ENCODE measurements at regions not wholly inside any gene's neighbourhood (a gene's known extent, or its start where the extent isn't known, plus 50 kb on each side); places are given as distances from the start of the nearest gene placed in this dataset.
A peak's percentile ranks its signal among the peaks of the same experiment; 100 is the strongest.

DNA sequence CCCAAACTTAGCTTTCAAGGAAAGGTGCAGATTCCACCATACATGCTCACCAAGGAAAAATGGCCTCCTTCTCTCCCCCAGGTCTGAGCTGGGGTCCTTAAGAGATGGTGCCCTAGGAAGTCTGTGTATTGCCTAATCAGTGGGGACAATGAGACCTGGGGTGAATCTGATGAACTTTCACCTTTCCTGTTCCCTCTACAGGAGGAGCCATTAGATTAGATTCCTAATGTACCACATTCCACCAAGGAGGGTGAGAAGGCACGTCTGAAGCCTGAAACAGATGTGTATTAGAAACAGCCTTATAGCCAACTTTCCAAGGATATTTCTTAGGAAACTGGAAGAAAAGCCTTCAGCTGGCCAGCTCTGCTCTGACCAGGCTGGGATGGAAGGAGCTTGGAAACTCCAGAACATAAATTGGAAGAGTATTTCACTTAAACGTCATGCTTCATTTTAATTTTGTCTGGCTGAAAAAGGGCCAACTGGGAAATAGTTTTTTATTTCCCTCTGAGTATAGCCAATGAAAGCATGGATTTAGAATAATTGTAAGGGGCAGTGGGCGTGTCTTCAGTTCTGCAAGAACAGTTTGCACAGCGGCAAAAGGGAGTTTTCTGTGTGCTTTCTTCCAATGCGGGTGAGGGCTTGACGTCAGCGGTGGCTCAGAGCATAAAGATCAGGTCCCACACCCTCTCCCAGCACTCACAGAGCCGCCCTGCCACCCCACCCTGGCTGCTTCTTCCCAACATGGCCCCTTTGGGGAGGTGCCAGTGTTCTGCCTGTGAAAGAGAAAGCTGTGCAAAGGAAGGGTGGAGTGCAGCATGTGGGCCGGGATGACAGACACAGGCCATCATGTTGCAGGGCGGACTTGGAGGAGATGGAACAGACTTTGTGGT is 210.9 kb downstream of the ESM1 start:
- no peaks in the 10 kb centered on the region for H3K9me3 Mint-ChIP-seq
- H3K4me3 Mint-ChIP-seq, result no peak overlapping the region
- Histone ChIP-seq H3K4me3 (ENCODE audit: low read length in 2 of 2) (no peak overlapping the region), H3K27ac (ENCODE audit: low read depth, low read length) (no peak overlapping the region), H3K4me1 (ENCODE audit: insufficient read depth, low read length) (no peaks in the 10 kb centered on the region), H3K27me3 (ENCODE audit: insufficient read depth, low read length) (no peaks in the 10 kb centered on the region), H3K36me3 (ENCODE audit: insufficient read depth, low read length) (no peaks in the 10 kb centered on the region), H3K9me3 (ENCODE audit: control insufficient read depth in 1 of 2, low read length in 2 of 2) (no peaks in the 10 kb centered on the region)
- DNase-seq, result no peak
- ChIA-PET POLR2A (ENCODE audit: partially characterized antibody) (interaction anchor here (1.1 kb wide), 1 partner anchor 8 kb away, joined by 3 read pairs; no protein-coding TSS in a partner anchor), CTCF (ENCODE audit: partially characterized antibody) (interaction anchor here (1.0 kb wide), 2 partner anchors 147 to 257 kb away, joined by 4 read pairs; partner anchors contain the start of gene SNX18)
- H3K27ac Mint-ChIP-seq, result no peak overlapping the region
- intact Hi-C loops (cut with micrococcal nuclease), result no loop called here
- peaks cover 4 to 9% of the 10 kb centered on the region in 2 donors for H3K27me3 Mint-ChIP-seq
- H3K36me3 Mint-ChIP-seq, result no peaks in the 10 kb centered on the region
- H3K4me1 Mint-ChIP-seq, result peaks cover 0 to 1% (median 0%) of the 10 kb centered on the region in 4 donors

DNA sequence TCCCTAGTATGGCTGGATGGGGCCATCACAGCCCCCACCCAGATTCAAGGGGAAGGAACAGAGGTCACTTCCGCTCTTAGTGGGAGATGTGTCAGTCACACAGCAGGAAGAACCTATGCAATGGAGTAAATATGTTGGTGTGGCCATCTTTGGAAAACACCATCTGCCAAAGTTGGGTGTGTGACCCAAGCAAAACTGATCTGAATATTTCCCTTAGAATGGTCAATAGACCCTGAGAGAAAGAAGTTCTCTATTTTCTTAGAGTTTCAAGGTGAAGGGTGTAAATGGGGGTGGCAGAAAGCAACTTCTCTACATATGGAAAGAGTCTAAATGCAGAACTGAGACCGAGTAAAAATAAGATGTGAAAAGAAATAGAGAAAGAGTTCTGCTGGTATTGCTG is 212.7 kb downstream of the ESM1 start:
- Mint-ChIP-seq H3K9me3 (no peaks in the 10 kb centered on the region), H3K36me3 (no peaks in the 10 kb centered on the region), H3K4me3 (no peak overlapping the region), H3K27me3 (peaks cover 4 to 9% of the 10 kb centered on the region in 2 donors), H3K4me1 (peaks cover 0 to 1% (median 0%) of the 10 kb centered on the region in 4 donors), H3K27ac (no peak overlapping the region)
- intact Hi-C loops (cut with micrococcal nuclease), result no loop called here
- no peaks in the 10 kb centered on the region for H3K36me3 ChIP-seq (ENCODE audit: insufficient read depth, low read length)
- no peak for DNase-seq
- no peaks in the 10 kb centered on the region for H3K27me3 ChIP-seq (ENCODE audit: insufficient read depth, low read length)
- no peaks in the 10 kb centered on the region for H3K9me3 ChIP-seq (ENCODE audit: control insufficient read depth in 1 of 2, low read length in 2 of 2)
- ChIA-PET CTCF (ENCODE audit: partially characterized antibody) (no interaction called here), POLR2A (ENCODE audit: partially characterized antibody) (no interaction called here)
- H3K4me1 ChIP-seq (ENCODE audit: insufficient read depth, low read length), result no peaks in the 10 kb centered on the region
- no peak overlapping the region for H3K27ac ChIP-seq (ENCODE audit: low read depth, low read length)
- no peak overlapping the region for H3K4me3 ChIP-seq (ENCODE audit: low read length in 2 of 2)

GRCh38 chr5:54772231-54772630 is 213.2 kb downstream of the ESM1 start:
- Histone ChIP-seq H3K36me3 (ENCODE audit: insufficient read depth, low read length) (no peaks in the 10 kb centered on the region), H3K4me3 (ENCODE audit: low read length in 2 of 2) (no peak overlapping the region), H3K27me3 (ENCODE audit: insufficient read depth, low read length) (no peaks in the 10 kb centered on the region), H3K27ac (ENCODE audit: low read depth, low read length) (no peak overlapping the region), H3K4me1 (ENCODE audit: insufficient read depth, low read length) (no peaks in the 10 kb centered on the region), H3K9me3 (ENCODE audit: control insufficient read depth in 1 of 2, low read length in 2 of 2) (no peaks in the 10 kb centered on the region)
- intact Hi-C loops (cut with micrococcal nuclease), result no loop called here
- Mint-ChIP-seq H3K36me3 (no peaks in the 10 kb centered on the region), H3K27ac (peak overlapping the region in 1 of 7 donors; percentile 2), H3K4me1 (peaks cover 0 to 1% (median 0%) of the 10 kb centered on the region in 4 donors), H3K4me3 (no peak overlapping the region), H3K27me3 (peaks cover 2 to 9% of the 10 kb centered on the region in 2 donors), H3K9me3 (no peaks in the 10 kb centered on the region)
- no peak for DNase-seq
- POLR2A ChIA-PET (ENCODE audit: partially characterized antibody), result no interaction called here
- CTCF ChIA-PET (ENCODE audit: partially characterized antibody), result no interaction called here

GRCh38 chr5:54769746-54770145 is 215.6 kb downstream of the ESM1 start:
- no peaks in the 10 kb centered on the region for H3K9me3 Mint-ChIP-seq
- POLR2A ChIA-PET (ENCODE audit: partially characterized antibody), result interaction anchor here (2.2 kb wide), 1 partner anchor 252 kb away, joined by 14 read pairs; the partner anchor contains the start of gene SNX18
- no peak overlapping the region for H3K4me3 Mint-ChIP-seq
- H3K36me3 Mint-ChIP-seq, result no peaks in the 10 kb centered on the region
- CTCF ChIA-PET (ENCODE audit: partially characterized antibody), result interaction anchor here (1.6 to 4.9 kb wide), 3 partner anchors 10 to 252 kb away, joined by 3 to 27 read pairs (median 8); partner anchors contain the start of gene SNX18
- peaks cover 0 to 1% (median 0%) of the 10 kb centered on the region in 4 donors for H3K4me1 Mint-ChIP-seq
- H3K9me3 ChIP-seq (ENCODE audit: control insufficient read depth in 1 of 2, low read length in 2 of 2), result no peaks in the 10 kb centered on the region
- H3K27ac Mint-ChIP-seq, result no peak overlapping the region
- DNase-seq, result no peak
- intact Hi-C loops (cut with micrococcal nuclease), result loop anchor here (1.0 kb wide), 1 partner anchor 252 kb away; the partner anchor contains the start of gene SNX18
- H3K27me3 Mint-ChIP-seq, result peaks cover 0 to 1% of the 10 kb centered on the region in 2 donors
- H3K27ac ChIP-seq (ENCODE audit: low read depth, low read length), result no peak overlapping the region
- no peaks in the 10 kb centered on the region for H3K36me3 ChIP-seq (ENCODE audit: insufficient read depth, low read length)
- no peaks in the 10 kb centered on the region for H3K27me3 ChIP-seq (ENCODE audit: insufficient read depth, low read length)
- no peaks in the 10 kb centered on the region for H3K4me1 ChIP-seq (ENCODE audit: insufficient read depth, low read length)
- no peak overlapping the region for H3K4me3 ChIP-seq (ENCODE audit: low read length in 2 of 2)

DNA sequence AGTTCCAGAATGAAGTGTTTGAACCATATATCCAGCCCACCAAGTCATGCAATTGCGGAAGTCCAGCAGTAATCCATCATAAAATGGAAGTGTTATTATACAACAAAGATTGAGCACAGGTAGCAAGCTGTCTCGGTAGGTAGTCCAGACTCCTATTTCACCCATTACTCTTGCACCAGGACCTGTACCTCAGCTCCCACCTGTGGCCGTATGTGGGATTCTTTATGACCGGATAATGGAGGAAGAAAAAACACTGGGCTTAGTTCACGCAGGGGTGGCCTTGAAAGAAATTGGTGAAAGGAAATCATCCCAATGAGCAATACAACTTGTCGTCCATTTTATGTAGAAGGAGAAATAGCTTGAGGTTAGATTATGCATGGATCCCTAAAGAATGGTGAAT is 216.3 kb downstream of the ESM1 start:
- no peak for DNase-seq
- ChIA-PET CTCF (ENCODE audit: partially characterized antibody) (interaction anchor here (1.0 to 4.9 kb wide), 5 partner anchors 9 to 251 kb away, joined by 3 to 27 read pairs (median 3); partner anchors contain the start of gene SNX18), POLR2A (ENCODE audit: partially characterized antibody) (interaction anchor here (1.2 to 2.2 kb wide), 2 partner anchors 25 to 251 kb away, joined by 5 to 14 read pairs; partner anchors contain the start of gene SNX18)
- no peaks in the 10 kb centered on the region for H3K36me3 ChIP-seq (ENCODE audit: insufficient read depth, low read length)
- intact Hi-C loops (cut with micrococcal nuclease), result loop anchor here (1.0 kb wide), 1 partner anchor 252 kb away; the partner anchor contains the start of gene SNX18
- H3K27me3 ChIP-seq (ENCODE audit: insufficient read depth, low read length), result no peaks in the 10 kb centered on the region
- H3K9me3 Mint-ChIP-seq, result no peaks in the 10 kb centered on the region
- H3K4me3 Mint-ChIP-seq, result no peak overlapping the region
- H3K4me1 Mint-ChIP-seq, result peaks cover 0 to 1% (median 0%) of the 10 kb centered on the region in 4 donors
- no peaks in the 10 kb centered on the region for H3K9me3 ChIP-seq (ENCODE audit: control insufficient read depth in 1 of 2, low read length in 2 of 2)
- no peak overlapping the region for H3K27ac ChIP-seq (ENCODE audit: low read depth, low read length)
- no peaks in the 10 kb centered on the region for H3K4me1 ChIP-seq (ENCODE audit: insufficient read depth, low read length)
- H3K27ac Mint-ChIP-seq, result no peak overlapping the region
- peaks cover 0 to 1% of the 10 kb centered on the region in 2 donors for H3K27me3 Mint-ChIP-seq
- H3K4me3 ChIP-seq (ENCODE audit: low read length in 2 of 2), result no peak overlapping the region
- H3K36me3 Mint-ChIP-seq, result no peaks in the 10 kb centered on the region

DNA sequence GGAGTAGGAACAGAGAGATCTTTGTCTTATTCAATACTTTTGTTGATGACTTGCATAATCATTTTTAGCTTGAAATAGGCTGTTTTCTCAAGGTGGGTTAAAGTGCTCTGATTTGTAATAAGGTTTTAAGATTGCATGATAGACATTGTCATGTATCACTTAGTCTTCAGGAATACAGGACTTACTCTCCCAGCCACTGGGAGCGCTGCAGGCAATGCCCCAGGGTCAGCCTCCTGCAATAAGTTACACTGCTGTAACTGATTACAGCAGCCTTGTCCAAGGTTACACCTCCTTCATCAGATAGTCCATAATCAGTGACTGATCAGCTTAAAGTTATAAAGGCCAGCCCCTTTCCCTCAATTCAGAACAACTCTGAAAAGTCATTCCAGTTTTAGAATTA is 218.6 kb downstream of the ESM1 start:
- Mint-ChIP-seq H3K36me3 (no peaks in the 10 kb centered on the region), H3K4me1 (no peaks in the 10 kb centered on the region), H3K27me3 (no peaks in the 10 kb centered on the region), H3K4me3 (no peak overlapping the region), H3K9me3 (no peaks in the 10 kb centered on the region), H3K27ac (peak overlapping the region in 1 of 7 donors; percentile 49)
- no peak for DNase-seq
- Histone ChIP-seq H3K9me3 (ENCODE audit: control insufficient read depth in 1 of 2, low read length in 2 of 2) (no peaks in the 10 kb centered on the region), H3K27ac (ENCODE audit: low read depth, low read length) (no peak overlapping the region), H3K4me3 (ENCODE audit: low read length in 2 of 2) (no peak overlapping the region), H3K27me3 (ENCODE audit: insufficient read depth, low read length) (no peaks in the 10 kb centered on the region), H3K36me3 (ENCODE audit: insufficient read depth, low read length) (no peaks in the 10 kb centered on the region), H3K4me1 (ENCODE audit: insufficient read depth, low read length) (no peaks in the 10 kb centered on the region)
- intact Hi-C loops (cut with micrococcal nuclease), result no loop called here
- POLR2A ChIA-PET (ENCODE audit: partially characterized antibody), result interaction anchor here (2.5 kb wide), 1 partner anchor 9 kb away, joined by 6 read pairs; no protein-coding TSS in a partner anchor
- CTCF ChIA-PET (ENCODE audit: partially characterized antibody), result interaction anchor here (1.9 to 4.9 kb wide), 3 partner anchors 17 to 249 kb away, joined by 7 to 27 read pairs (median 8); partner anchors contain the start of gene SNX18
